NT2/D1 (cell line): ENCODE measurements at regions not wholly inside any gene's neighbourhood (a gene's known extent, or its start where the extent isn't known, plus 50 kb on each side); places are given as distances from the start of the nearest gene placed in this dataset.

Experiments used
- DNase-seq: peaks from one replicate; pipeline ENCODE4 v3.0.0-alpha.2; 2011; ENCODE audit warnings: low read depth, low spot score
- H3K27me3 ChIP-seq: 2 replicates; pipeline ENCODE4 v1.6.0; 2011; ENCODE audit warnings: mild to moderate bottlenecking; ENCODE audit not compliant: insufficient read length, insufficient read depth
- H3K36me3 ChIP-seq: 2 replicates; pipeline ENCODE4 v1.6.1; 2011; ENCODE audit warnings: mild to moderate bottlenecking, low read length, mixed read lengths; ENCODE audit not compliant: insufficient read depth, insufficient read length
- H3K4me1 ChIP-seq: 2 replicates; pipeline ENCODE4 v1.5.1; 2011; ENCODE audit not compliant: insufficient read depth, insufficient read length
- H3K4me3 ChIP-seq: 2 replicates; pipeline ENCODE4 v1.5.1; 2011; ENCODE audit warnings: low read depth; ENCODE audit not compliant: insufficient read length
- H3K9ac ChIP-seq: 2 replicates; pipeline ENCODE4 v1.6.0; 2011; ENCODE audit warnings: low read depth; ENCODE audit not compliant: insufficient read length
- H3K9me3 ChIP-seq: 2 replicates; pipeline ENCODE4 v1.5.1; 2011; ENCODE audit warnings: mild to moderate bottlenecking, low read length; ENCODE audit not compliant: insufficient read depth
- SUZ12 ChIP-seq: IDR thresholded peaks from 2 replicates; pipeline ENCODE4 v1.6.1; 2011; ENCODE audit not compliant: insufficient read length, insufficient read depth; ENCODE audit errors: extremely low read depth
- YY1 ChIP-seq: IDR thresholded peaks from 2 replicates; pipeline ENCODE4 v1.6.1; 2011; ENCODE audit not compliant: insufficient read length, insufficient read depth
- ZNF274 ChIP-seq: IDR thresholded peaks from 2 replicates; pipeline ENCODE4 v1.6.1; 2011; ENCODE audit warnings: mild to moderate bottlenecking, low read depth, low read length

DNA sequence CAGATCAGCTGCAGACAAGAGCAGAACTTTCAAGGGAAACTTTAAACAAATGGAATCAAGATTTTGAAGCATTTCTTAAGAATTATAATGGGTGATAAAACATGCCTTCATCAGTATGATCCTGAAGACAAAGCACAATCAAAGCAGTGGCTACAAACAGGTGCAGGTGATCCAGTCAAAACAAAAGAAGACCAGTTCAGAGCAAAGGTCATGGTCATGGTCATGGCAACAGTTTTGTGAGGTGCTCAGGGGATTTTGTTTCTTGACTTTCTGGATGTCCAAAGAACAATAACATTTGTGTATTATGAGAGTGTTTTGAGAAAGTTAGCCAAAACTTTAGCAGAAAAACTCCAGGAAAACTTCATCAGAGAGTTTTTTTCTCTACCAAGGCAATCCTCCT lies 681.7 kb upstream of the PTBP2 start:
- DNase-seq, result no peak
- TF ChIP-seq ZNF274, result no peak
- no peak for TF ChIP-seq YY1
- TF ChIP-seq SUZ12, result no peak
- no peaks in the 10 kb centered on the region for H3K36me3 ChIP-seq
- no peaks in the 10 kb centered on the region for H3K27me3 ChIP-seq
- H3K9ac ChIP-seq, result no peak overlapping the region
- no peaks in the 10 kb centered on the region for H3K4me1 ChIP-seq
- H3K9me3 ChIP-seq, result no peaks in the 10 kb centered on the region
- no peak overlapping the region for H3K4me3 ChIP-seq

DNA sequence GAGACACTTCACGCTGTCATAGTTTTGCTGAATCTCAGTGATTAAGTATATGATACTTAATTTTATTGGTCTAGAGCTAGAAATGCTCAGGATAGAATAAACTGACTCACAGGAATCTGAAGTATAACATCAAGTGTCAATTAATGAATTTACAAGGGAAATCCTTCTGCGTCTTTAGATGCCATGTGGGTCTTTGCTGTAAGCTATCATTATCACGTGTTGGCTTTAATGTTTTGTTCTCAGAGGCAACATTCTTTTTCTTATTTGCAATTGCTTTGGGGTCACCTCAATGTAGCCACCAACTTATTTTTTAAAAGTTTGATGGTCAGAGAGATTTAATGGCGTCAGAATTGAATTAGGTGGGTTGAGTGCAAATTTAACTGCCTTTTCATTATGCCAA lies 680.1 kb upstream of the PTBP2 start:
- no peak for DNase-seq
- no peak overlapping the region for H3K4me3 ChIP-seq
- no peaks in the 10 kb centered on the region for H3K36me3 ChIP-seq
- no peaks in the 10 kb centered on the region for H3K27me3 ChIP-seq
- no peak overlapping the region for H3K9ac ChIP-seq
- no peaks in the 10 kb centered on the region for H3K9me3 ChIP-seq
- TF ChIP-seq ZNF274, result no peak
- TF ChIP-seq SUZ12, result no peak
- TF ChIP-seq YY1, result no peak
- H3K4me1 ChIP-seq, result no peaks in the 10 kb centered on the region

DNA sequence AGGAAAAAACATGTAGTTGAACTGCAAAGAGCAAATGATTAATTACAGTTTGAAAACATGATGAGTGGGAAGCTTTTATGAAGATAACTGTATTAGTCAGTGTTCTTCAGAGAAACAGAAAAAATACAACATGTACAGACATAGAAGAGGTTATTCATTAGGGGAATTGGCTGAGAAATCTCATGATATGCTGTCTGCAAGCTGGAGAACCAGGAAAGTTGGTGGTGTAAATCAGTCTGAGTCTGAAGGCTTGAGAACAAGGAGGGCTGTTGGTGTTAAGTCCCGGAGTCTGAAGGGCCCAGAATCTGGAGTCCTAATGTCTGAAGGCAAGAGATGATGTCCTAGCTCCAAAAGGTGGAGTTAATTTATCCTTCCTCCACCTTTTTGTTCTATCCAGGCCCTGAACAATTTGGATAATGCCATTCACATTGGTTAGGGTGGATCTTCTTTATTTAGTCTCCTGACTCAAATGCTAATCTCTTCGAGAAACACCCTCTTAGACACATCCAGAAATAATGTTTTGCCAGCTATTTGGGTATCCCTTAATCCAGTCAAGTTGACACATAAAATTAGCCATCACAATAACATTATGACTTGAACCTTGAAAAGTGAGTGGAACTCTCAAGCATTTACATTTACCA lies 672.9 kb upstream of the PTBP2 start:
- H3K36me3 ChIP-seq, result no peaks in the 10 kb centered on the region
- H3K27me3 ChIP-seq, result no peaks in the 10 kb centered on the region
- no peak for DNase-seq
- no peak overlapping the region for H3K9ac ChIP-seq
- H3K9me3 ChIP-seq, result no peaks in the 10 kb centered on the region
- TF ChIP-seq SUZ12 (no peak), ZNF274 (no peak), YY1 (no peak)
- no peak overlapping the region for H3K4me3 ChIP-seq
- H3K4me1 ChIP-seq, result no peaks in the 10 kb centered on the region

DNA sequence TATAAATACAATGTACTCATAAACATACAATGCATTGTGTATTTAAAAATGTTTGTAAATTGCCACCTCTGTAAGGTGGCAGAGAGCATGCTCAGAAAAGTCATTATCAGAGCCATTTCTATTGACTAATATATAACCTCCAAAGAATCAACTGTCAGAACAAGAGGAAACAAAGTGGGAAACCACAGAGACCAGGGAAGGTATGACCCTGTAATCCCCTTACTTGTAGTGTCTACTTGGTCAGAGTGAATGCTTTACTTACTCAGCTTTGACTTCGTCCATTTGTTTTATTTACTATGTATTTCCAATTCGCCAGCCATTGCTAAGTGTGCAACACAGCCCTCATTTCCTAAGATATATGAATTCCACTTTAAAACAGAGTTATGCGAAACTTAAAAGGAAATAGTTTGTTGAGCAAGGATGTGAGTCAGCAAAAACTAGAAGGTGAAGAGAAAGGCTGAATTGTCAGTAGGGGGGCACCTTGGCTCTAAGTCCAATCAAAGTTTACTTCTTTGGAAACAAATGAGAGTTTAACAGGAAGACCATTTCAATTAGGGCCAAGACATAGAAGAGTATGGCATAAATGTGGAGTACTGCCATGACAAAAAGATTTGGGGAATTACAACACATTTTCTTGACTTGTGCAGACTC lies 671.7 kb upstream of the PTBP2 start:
- no peaks in the 10 kb centered on the region for H3K27me3 ChIP-seq

DNA sequence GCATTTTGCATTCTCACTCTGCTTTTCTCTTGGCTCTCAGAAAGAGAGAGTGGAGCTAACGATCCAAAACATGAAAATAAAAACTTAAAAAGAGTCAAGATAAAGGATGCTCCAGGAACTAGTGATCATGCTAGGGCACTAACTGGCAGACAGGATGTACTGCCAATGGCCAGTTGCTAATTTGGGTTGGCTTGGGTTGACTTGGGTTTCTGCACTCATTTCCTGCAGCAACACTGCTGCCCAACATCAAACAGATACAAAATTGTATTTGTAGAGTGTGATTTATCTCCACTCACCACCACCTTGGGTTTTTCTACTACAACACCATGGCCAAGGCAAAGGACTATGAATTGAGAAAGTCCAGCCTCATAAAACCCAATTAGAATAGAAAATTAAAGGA lies 662.3 kb upstream of the PTBP2 start:
- Histone ChIP-seq H3K27me3 (no peaks in the 10 kb centered on the region), H3K36me3 (no peaks in the 10 kb centered on the region), H3K9ac (no peak overlapping the region), H3K4me3 (no peak overlapping the region), H3K4me1 (no peaks in the 10 kb centered on the region), H3K9me3 (peaks cover 15% of the 10 kb centered on the region)
- no peak for DNase-seq
- TF ChIP-seq ZNF274 (no peak), SUZ12 (no peak), YY1 (no peak)

More for the DNA sequence above, 671.7 kb upstream of the PTBP2 start:
- H3K36me3 ChIP-seq, result no peaks in the 10 kb centered on the region
- no peak for DNase-seq
- no peak overlapping the region for H3K4me3 ChIP-seq
- no peak for TF ChIP-seq YY1
- no peak for TF ChIP-seq SUZ12
- TF ChIP-seq ZNF274, result no peak
- no peaks in the 10 kb centered on the region for H3K4me1 ChIP-seq
- no peak overlapping the region for H3K9ac ChIP-seq
- H3K9me3 ChIP-seq, result no peaks in the 10 kb centered on the region

DNA sequence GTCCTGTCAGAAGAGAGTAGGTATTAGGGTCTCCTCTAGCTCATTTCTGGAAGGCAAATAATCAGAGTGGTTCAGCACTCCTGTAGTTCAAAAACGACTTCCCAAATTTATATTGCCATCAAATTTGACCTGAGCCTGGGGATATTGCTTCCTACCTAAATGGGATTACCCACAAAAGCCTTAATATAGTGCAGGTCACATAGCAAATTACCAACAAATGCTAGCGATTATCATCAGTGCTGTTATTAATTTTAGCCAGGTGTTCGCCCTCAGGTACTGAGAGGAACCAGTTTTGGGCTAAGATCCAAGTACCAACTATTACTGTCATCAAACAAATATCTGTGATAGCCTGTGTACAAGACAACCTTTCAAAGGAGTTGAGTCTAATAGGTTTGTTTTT lies 661.8 kb upstream of the PTBP2 start:
- H3K36me3 ChIP-seq, result no peaks in the 10 kb centered on the region
- no peak overlapping the region for H3K9ac ChIP-seq
- no peak overlapping the region for H3K4me3 ChIP-seq
- DNase-seq, result no peak
- H3K4me1 ChIP-seq, result no peaks in the 10 kb centered on the region
- H3K27me3 ChIP-seq, result no peaks in the 10 kb centered on the region
- TF ChIP-seq YY1 (no peak), ZNF274 (no peak), SUZ12 (no peak)
- H3K9me3 ChIP-seq, result peaks cover 15% of the 10 kb centered on the region

DNA sequence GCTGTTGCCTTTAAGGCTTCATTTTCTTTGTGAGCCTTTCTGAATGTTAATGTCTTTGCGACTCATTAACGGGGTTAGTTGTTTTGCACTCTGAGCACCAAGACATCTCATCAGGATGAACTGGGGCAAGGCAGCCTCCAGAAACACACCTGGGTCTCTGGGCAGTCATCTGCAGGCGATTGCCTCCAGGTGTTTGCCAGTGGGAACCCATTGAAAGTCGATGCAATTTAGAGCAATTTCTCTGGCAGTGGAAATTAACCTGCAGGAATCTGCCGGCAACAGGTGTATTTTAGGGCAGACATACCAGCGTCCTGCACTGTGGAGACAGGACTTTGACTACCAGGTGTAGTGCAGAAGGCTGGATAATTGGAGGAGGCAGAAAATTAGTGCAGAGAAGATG lies 661.0 kb upstream of the PTBP2 start:
- Histone ChIP-seq H3K9me3 (peaks cover 15% of the 10 kb centered on the region), H3K4me3 (no peak overlapping the region), H3K9ac (no peak overlapping the region), H3K4me1 (no peaks in the 10 kb centered on the region), H3K36me3 (no peaks in the 10 kb centered on the region), H3K27me3 (no peaks in the 10 kb centered on the region)
- no peak for TF ChIP-seq ZNF274
- TF ChIP-seq SUZ12, result no peak
- no peak for TF ChIP-seq YY1
- DNase-seq, result peak; percentile 5
